ENCODE measurements at regions not wholly inside any gene's neighbourhood (a gene's known extent, or its start where the extent isn't known, plus 50 kb on each side); places are given as distances from the start of the nearest gene placed in this dataset.

GRCh38 chr12:67539946-67540345 lies 108.6 kb upstream of the DYRK2 start:
- Histone ChIP-seq H3K36me3 (ENCODE audit: control insufficient read depth in 1 of 2, insufficient read depth in 2 of 2, low read length in 2 of 2) (no peaks in the 10 kb centered on the region), H3K9me3 (ENCODE audit: control insufficient read depth in 1 of 2, insufficient read depth in 1 of 2, low read depth in 1 of 2, low read length in 2 of 2) (no peaks in the 10 kb centered on the region), H2AFZ (ENCODE audit: low read depth, low read length, poor library complexity, severe bottlenecking) (no peak overlapping the region), H3K9me2 (ENCODE audit: insufficient read depth) (no peaks in the 10 kb centered on the region), H3K4me2 (ENCODE audit: low read length) (no peak overlapping the region), H3K79me2 (ENCODE audit: insufficient read depth, low read length) (no peaks in the 10 kb centered on the region), H3K9ac (ENCODE audit: low read length) (no peak overlapping the region), H3K27me3 (ENCODE audit: insufficient read depth, low read length) (0 out of 2 replicates have a peak, but pooled peaks cover 4% of the 10 kb centered on the region), H3K4me1 (ENCODE audit: control insufficient read depth in 1 of 2, insufficient read depth in 2 of 2, low read length in 2 of 2) (peaks cover 0 to 6% of the 10 kb centered on the region in 2 experiments; a peak in 1 of 4 replicates), H3K4me3 (replicated peaks in 1 of 2; ENCODE audit: low read depth in 1 of 2, low read length in 2 of 2) (no peak overlapping the region), H4K20me1 (ENCODE audit: insufficient read depth) (no peaks in the 10 kb centered on the region), H3K27ac (ENCODE audit: low read depth, low read length) (no peak overlapping the region)
- DNase-seq (ENCODE audit: low read depth, low spot score) (no peak), ATAC-seq (no peak)
- no peak for TF ChIP-seq CEBPB (IDR thresholded peaks at IDR 0.05; ENCODE audit: low read depth)
- no peak for TF ChIP-seq ZNF274 (IDR thresholded peaks at IDR 0.05; ENCODE audit: low read depth, low read length)
- no peak for TF ChIP-seq SRF (IDR thresholded peaks at IDR 0.05; ENCODE audit: low read depth)
- TF ChIP-seq EGR1 (IDR thresholded peaks at IDR 0.05; ENCODE audit: low read depth), result no peak
- TF ChIP-seq SP1 (IDR thresholded peaks at IDR 0.05; ENCODE audit: low read depth), result no peak
- no peak for TF ChIP-seq REST (IDR thresholded peaks at IDR 0.05; ENCODE audit: low read depth)
- TF ChIP-seq POLR2A (IDR thresholded peaks at IDR 0.05; ENCODE audit: borderline replicate concordance, extremely low read depth, insufficient read depth, insufficient read length), result no peak
- no peak for TF ChIP-seq RAD21 (IDR thresholded peaks at IDR 0.05; ENCODE audit: low read depth)
- no peak for TF ChIP-seq CBX3 (IDR thresholded peaks at IDR 0.05; ENCODE audit: low read depth)
- TF ChIP-seq SIN3A (IDR thresholded peaks at IDR 0.05; ENCODE audit: low read depth), result no peak
- no peak for TF ChIP-seq CTCF (IDR thresholded peaks at IDR 0.05 in 2 of 3, conservative IDR thresholded peaks at IDR 0.05 in 1 of 3; ENCODE audit: borderline replicate concordance in 1 of 3, insufficient read depth in 1 of 3, low read depth in 2 of 3, low read length in 2 of 3)
- POLR2A ChIA-PET, result no interaction called here
- intact Hi-C loops (cut with micrococcal nuclease), result no loop called here
- no TSS peak for BruUV-seq (replicated peaks)
- CTCF ChIA-PET, result no interaction called here
- RAD21 ChIA-PET (ENCODE audit: low non-redundant PET in 1 of 2, low total read pairs in 2 of 2, uncharacterized antibody in 2 of 2, unreplicated experiment in 2 of 2), result no interaction called here
